Mesenchymal stem cell (in vitro differentiated cells and primary cell): ENCODE measurements at regions not wholly inside any gene's neighbourhood (a gene's known extent, or its start where the extent isn't known, plus 50 kb on each side); places are given as distances from the start of the nearest gene placed in this dataset.

Source experiments
- DNase-seq: peaks from one replicate; pipeline ENCODE4 v3.0.0-alpha.2; 2013
- H2AFZ ChIP-seq: one replicate; pipeline ENCODE4 v1.6.1; 2013; ENCODE audit warnings: low read depth, mild to moderate bottlenecking, control low read depth, inconsistent platforms, low read length, moderate library complexity
- H2AK5ac ChIP-seq: 2 replicates; pipeline ENCODE4 v1.6.1; 2013; ENCODE audit warnings: low read length, moderate library complexity, mild to moderate bottlenecking, inconsistent platforms; ENCODE audit not compliant: severe bottlenecking
- H2BK120ac ChIP-seq: one replicate; pipeline ENCODE4 v1.6.1; 2013; ENCODE audit warnings: low read depth, mild to moderate bottlenecking, inconsistent platforms, low read length, moderate library complexity
- H2BK12ac ChIP-seq, 2 experiments: one replicate each; pipeline ENCODE4 v1.6.1; 2013; ENCODE audit warnings: inconsistent platforms in 2 of 2, low read length in 2 of 2, mild to moderate bottlenecking in 2 of 2, moderate library complexity in 2 of 2, control low read depth in 1 of 2
- H2BK15ac ChIP-seq: one replicate; pipeline ENCODE4 v1.6.1; 2013; ENCODE audit warnings: mild to moderate bottlenecking, low read depth, inconsistent platforms; ENCODE audit not compliant: poor library complexity, severe bottlenecking
- H2BK5ac ChIP-seq: 2 replicates; pipeline ENCODE4 v1.6.1; 2013; ENCODE audit warnings: low read depth, mild to moderate bottlenecking, low read length, control low read depth, inconsistent platforms; ENCODE audit not compliant: poor library complexity, severe bottlenecking
- H3K14ac ChIP-seq, 2 experiments: one replicate each; pipeline ENCODE4 v1.6.1; 2013; ENCODE audit warnings: inconsistent platforms in 2 of 2, low read length in 2 of 2, control low read depth in 1 of 2, mild to moderate bottlenecking in 1 of 2, moderate library complexity in 1 of 2
- H3K18ac ChIP-seq, 2 experiments: one replicate each; pipeline ENCODE4 v1.6.1; 2013; ENCODE audit warnings: inconsistent platforms in 2 of 2, low read length in 2 of 2, control low read depth in 1 of 2, low read depth in 1 of 2, mild to moderate bottlenecking in 1 of 2
- H3K23ac ChIP-seq, 2 experiments: one replicate each; pipeline ENCODE4 v1.6.1; 2013; ENCODE audit warnings: inconsistent platforms in 2 of 2, low read length in 2 of 2, mild to moderate bottlenecking in 2 of 2, moderate library complexity in 2 of 2, control low read depth in 1 of 2
- H3K27ac ChIP-seq: 2 replicates; pipeline ENCODE4 v1.5.1; 2013; ENCODE audit warnings: mild to moderate bottlenecking, moderate library complexity, low read length, control low read depth, inconsistent platforms; ENCODE audit not compliant: poor library complexity, severe bottlenecking
- H3K27me3 ChIP-seq, 2 experiments: 2 replicates each; pipeline versions ENCODE4 v1.6.1 to v1.7.0; 2013; ENCODE audit warnings: low read length in 2 of 2, mild to moderate bottlenecking in 2 of 2, moderate library complexity in 2 of 2, control low read depth in 1 of 2, inconsistent platforms in 1 of 2; ENCODE audit not compliant: control insufficient read depth in 1 of 2, insufficient read depth in 1 of 2
- H3K36me3 ChIP-seq, 2 experiments: 2 replicates each; pipeline versions ENCODE4 v1.6.1 to v1.7.0; 2013; ENCODE audit warnings: low read length in 2 of 2, control low read depth in 1 of 2, inconsistent platforms in 1 of 2, low read depth in 1 of 2, mild to moderate bottlenecking in 1 of 2; ENCODE audit not compliant: insufficient read depth in 2 of 2, control insufficient read depth in 1 of 2
- H3K4ac ChIP-seq, 2 experiments: one replicate each; pipeline ENCODE4 v1.6.1; 2013; ENCODE audit warnings: inconsistent platforms in 2 of 2, low read length in 2 of 2, mild to moderate bottlenecking in 2 of 2, moderate library complexity in 2 of 2, control low read depth in 1 of 2, low read depth in 1 of 2
- H3K4me1 ChIP-seq: 2 replicates; pipeline ENCODE4 v1.6.1; 2013; ENCODE audit warnings: low read depth, low read length, control low read depth; ENCODE audit not compliant: control insufficient read depth, insufficient read depth
- H3K4me2 ChIP-seq: 2 replicates; pipeline ENCODE4 v1.6.1; 2013; ENCODE audit warnings: low read length, mild to moderate bottlenecking, inconsistent platforms; ENCODE audit not compliant: poor library complexity, severe bottlenecking
- H3K4me3 ChIP-seq, 2 experiments: 2 replicates each; pipeline versions ENCODE4 v1.5.1 to v1.7.0; 2013; ENCODE audit warnings: low read length in 2 of 2, mild to moderate bottlenecking in 2 of 2, control low read depth in 1 of 2, low read depth in 1 of 2; ENCODE audit not compliant: insufficient read depth in 1 of 2
- H3K79me1 ChIP-seq: replicated peaks from 2 replicates; pipeline ENCODE4 v1.6.1; 2013; ENCODE audit warnings: mild to moderate bottlenecking, control low read depth, low read length, inconsistent platforms; ENCODE audit not compliant: poor library complexity, severe bottlenecking
- H3K9ac ChIP-seq: 2 replicates; pipeline ENCODE4 v1.7.0; 2013; ENCODE audit warnings: mild to moderate bottlenecking, low read length, moderate library complexity
- H3K9me3 ChIP-seq: 2 replicates; pipeline ENCODE4 v1.7.0; 2013; ENCODE audit warnings: mild to moderate bottlenecking, low read length; ENCODE audit not compliant: control insufficient read depth
- H4K8ac ChIP-seq: one replicate; pipeline ENCODE4 v1.6.1; 2013; ENCODE audit warnings: inconsistent platforms, mild to moderate bottlenecking, low read length, moderate library complexity
- H4K91ac ChIP-seq: one replicate; pipeline ENCODE4 v1.6.1; 2013; ENCODE audit warnings: mild to moderate bottlenecking, low read length, inconsistent platforms
- WGBS: methylation state at CpG from one replicate; pipeline ENCODE4 v1.1.7; 2013; ENCODE audit warnings: mixed read lengths; 5-methylcytosine and 5-hydroxymethylcytosine counted together

GRCh38 chr3:161969867-161970266, 473.3 kb downstream of the OTOL1 start:
- H2BK5ac ChIP-seq = no peak overlapping the region
- no peak overlapping the region for H2BK120ac ChIP-seq
- DNase-seq = no peak
- no peaks in the 10 kb centered on the region for H3K9me3 ChIP-seq
- H2BK12ac ChIP-seq = no peak overlapping the region
- H2BK15ac ChIP-seq = no peak overlapping the region
- H3K4me3 ChIP-seq = no peak overlapping the region
- H4K8ac ChIP-seq = no peak overlapping the region
- WGBS = 100% methylated on average over 2 of the region's 2 CpGs
- H2AFZ ChIP-seq = no peak overlapping the region
- no peak overlapping the region for H3K4me2 ChIP-seq
- no peak overlapping the region for H3K23ac ChIP-seq
- no peak overlapping the region for H4K91ac ChIP-seq
- no peaks in the 10 kb centered on the region for H3K4me1 ChIP-seq
- H3K27me3 ChIP-seq = no peaks in the 10 kb centered on the region
- H2AK5ac ChIP-seq = no peak overlapping the region
- H3K27ac ChIP-seq = no peak overlapping the region
- no peaks in the 10 kb centered on the region for H3K36me3 ChIP-seq
- H3K14ac ChIP-seq = no peak overlapping the region
- H3K9ac ChIP-seq = no peak overlapping the region
- no peak overlapping the region for H3K18ac ChIP-seq
- no peak overlapping the region for H3K4ac ChIP-seq
- no peaks in the 10 kb centered on the region for H3K79me1 ChIP-seq

GRCh38 chr3:161975201-161975600, 478.6 kb downstream of the OTOL1 start:
- Histone ChIP-seq H2AFZ (no peak overlapping the region), H3K18ac (no peak overlapping the region), H3K27me3 (no peaks in the 10 kb centered on the region), H3K27ac (no peak overlapping the region), H3K9ac (no peak overlapping the region), H4K91ac (no peak overlapping the region), H3K4me1 (peaks cover 3% of the 10 kb centered on the region), H2AK5ac (no peak overlapping the region), H3K9me3 (no peaks in the 10 kb centered on the region), H2BK15ac (no peak overlapping the region), H4K8ac (no peak overlapping the region), H3K4ac (no peak overlapping the region), H3K79me1 (no peaks in the 10 kb centered on the region), H2BK12ac (no peak overlapping the region), H3K23ac (no peak overlapping the region), H2BK120ac (no peak overlapping the region), H3K4me3 (no peak overlapping the region), H3K14ac (peak overlapping the region in 1 of 2 experiments; percentile 15), H3K36me3 (peaks cover 0 to 4% of the 10 kb centered on the region in 2 experiments), H3K4me2 (no peak overlapping the region), H2BK5ac (no peak overlapping the region)
- 97% methylated on average over 2 of the region's 2 CpGs for WGBS
- no peak for DNase-seq

GRCh38 chr3:161977063-161977462, 480.5 kb downstream of the OTOL1 start:
- Histone ChIP-seq H3K18ac (no peak overlapping the region), H2AK5ac (no peak overlapping the region), H3K23ac (no peak overlapping the region), H4K91ac (no peak overlapping the region), H2BK120ac (no peak overlapping the region), H3K4me3 (no peak overlapping the region), H3K36me3 (peaks cover 0 to 4% of the 10 kb centered on the region in 2 experiments), H3K79me1 (no peaks in the 10 kb centered on the region), H3K4me1 (peaks cover 3% of the 10 kb centered on the region), H4K8ac (peak overlapping the region; percentile 8), H2BK12ac (no peak overlapping the region), H3K4me2 (no peak overlapping the region), H3K9me3 (no peaks in the 10 kb centered on the region), H3K27ac (no peak overlapping the region), H2AFZ (no peak overlapping the region), H3K9ac (no peak overlapping the region), H3K27me3 (no peaks in the 10 kb centered on the region), H3K4ac (no peak overlapping the region), H2BK5ac (no peak overlapping the region), H2BK15ac (no peak overlapping the region), H3K14ac (no peak overlapping the region)
- DNase-seq = peak; percentile 70
- no CpG with 5 or more reads among the region's 1 CpG for WGBS

GRCh38 chr3:161977850-161978249, 481.2 kb downstream of the OTOL1 start:
- Histone ChIP-seq H3K27ac (no peak overlapping the region), H3K9me3 (no peaks in the 10 kb centered on the region), H4K8ac (peak overlapping the region; percentile 12), H3K23ac (no peak overlapping the region), H2AFZ (no peak overlapping the region), H3K4ac (peak overlapping the region in 1 of 2 experiments; percentile 42), H3K4me3 (no peak overlapping the region), H3K9ac (no peak overlapping the region), H3K27me3 (no peaks in the 10 kb centered on the region), H2BK120ac (no peak overlapping the region), H4K91ac (peak overlapping the region; percentile 81), H3K4me1 (peaks cover 3% of the 10 kb centered on the region), H2BK15ac (peak overlapping the region; percentile 46), H2BK5ac (no peak overlapping the region), H3K14ac (peak overlapping the region in 1 of 2 experiments; percentile 53), H2BK12ac (peak overlapping the region in 1 of 2 experiments; percentile 12), H3K79me1 (no peaks in the 10 kb centered on the region), H2AK5ac (no peak overlapping the region), H3K36me3 (peaks cover 0 to 4% of the 10 kb centered on the region in 2 experiments), H3K4me2 (no peak overlapping the region), H3K18ac (peak overlapping the region; percentile 14 to 54)
- no peak for DNase-seq
- 98% methylated on average over 9 of the region's 9 CpGs for WGBS
